ENCODE measurements at regions not wholly inside any gene's neighbourhood (a gene's known extent, or its start where the extent isn't known, plus 50 kb on each side); places are given as distances from the start of the nearest gene placed in this dataset.

DNA sequence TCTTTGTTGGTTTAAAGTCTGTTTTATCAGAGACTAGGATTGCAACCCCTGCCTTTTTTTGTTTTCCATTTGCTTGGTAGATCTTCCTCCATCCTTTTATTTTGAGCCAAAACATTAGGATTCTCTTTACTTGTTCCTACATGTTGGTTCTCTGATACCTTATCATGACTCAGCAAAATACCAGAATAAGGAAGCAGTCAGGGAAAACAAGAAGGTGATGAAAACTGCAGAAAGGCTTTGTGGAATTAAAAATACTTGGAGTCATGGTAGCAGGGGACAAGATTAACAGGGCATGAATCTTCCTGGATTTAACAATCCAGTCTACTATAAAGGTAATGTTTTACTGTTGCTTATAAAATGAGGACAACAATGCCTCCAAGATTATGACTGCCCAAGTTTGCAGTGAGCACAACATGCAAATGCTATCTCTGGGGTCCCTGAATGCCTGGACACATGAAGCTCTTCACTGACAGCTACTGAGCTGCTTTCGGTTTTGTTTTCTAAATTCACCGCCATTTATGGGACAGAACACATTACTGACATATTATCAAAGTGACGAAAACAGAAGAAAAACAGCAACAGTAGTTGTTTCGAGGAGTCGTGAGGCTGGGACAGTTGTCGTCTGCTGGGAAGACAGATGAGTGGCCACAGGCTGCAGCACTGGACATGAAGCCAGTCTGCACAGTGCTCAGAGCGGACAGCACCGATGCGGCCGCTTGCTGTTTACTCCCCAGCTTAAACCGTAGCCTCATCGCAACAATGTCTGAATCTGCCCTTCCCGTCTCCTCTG lies 174.5 kb upstream of the DKK2 start:
- TF ChIP-seq, protein P1, sequence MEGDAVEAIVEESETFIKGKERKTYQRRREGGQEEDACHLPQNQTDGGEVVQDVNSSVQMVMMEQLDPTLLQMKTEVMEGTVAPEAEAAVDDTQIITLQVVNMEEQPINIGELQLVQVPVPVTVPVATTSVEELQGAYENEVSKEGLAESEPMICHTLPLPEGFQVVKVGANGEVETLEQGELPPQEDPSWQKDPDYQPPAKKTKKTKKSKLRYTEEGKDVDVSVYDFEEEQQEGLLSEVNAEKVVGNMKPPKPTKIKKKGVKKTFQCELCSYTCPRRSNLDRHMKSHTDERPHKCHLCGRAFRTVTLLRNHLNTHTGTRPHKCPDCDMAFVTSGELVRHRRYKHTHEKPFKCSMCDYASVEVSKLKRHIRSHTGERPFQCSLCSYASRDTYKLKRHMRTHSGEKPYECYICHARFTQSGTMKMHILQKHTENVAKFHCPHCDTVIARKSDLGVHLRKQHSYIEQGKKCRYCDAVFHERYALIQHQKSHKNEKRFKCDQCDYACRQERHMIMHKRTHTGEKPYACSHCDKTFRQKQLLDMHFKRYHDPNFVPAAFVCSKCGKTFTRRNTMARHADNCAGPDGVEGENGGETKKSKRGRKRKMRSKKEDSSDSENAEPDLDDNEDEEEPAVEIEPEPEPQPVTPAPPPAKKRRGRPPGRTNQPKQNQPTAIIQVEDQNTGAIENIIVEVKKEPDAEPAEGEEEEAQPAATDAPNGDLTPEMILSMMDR (IDR thresholded peaks at IDR 0.05; ENCODE audit: insufficient read depth, low read length): no peak
- peak; percentile 66 for DNase-seq (ENCODE audit: low read depth)
- H3K4me3 ChIP-seq (ENCODE audit: low read depth, low read length): peak overlapping the region; percentile 58

DNA sequence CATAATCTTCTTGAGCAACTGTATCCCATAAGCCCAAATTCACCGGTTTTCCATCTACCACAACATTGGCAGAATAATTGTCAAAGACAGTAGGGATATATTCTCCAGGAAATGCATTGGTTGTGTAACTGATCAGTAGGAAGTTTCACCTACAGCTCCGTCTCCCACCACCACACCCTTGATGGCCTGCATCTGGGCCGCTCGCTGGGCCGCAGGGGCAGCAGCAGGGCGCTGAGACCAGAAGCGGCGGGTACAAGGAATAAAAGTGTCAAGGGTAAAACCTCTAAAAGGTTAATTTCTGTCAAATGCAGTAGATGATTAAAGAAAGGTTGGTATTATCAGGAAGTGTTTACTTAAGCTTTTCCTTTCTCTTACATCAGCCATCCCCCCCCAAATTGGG lies 167.6 kb upstream of the DKK2 start:
- TF ChIP-seq, protein P1 (IDR thresholded peaks at IDR 0.05; ENCODE audit: insufficient read depth, low read length): no peak
- no peak overlapping the region for H3K4me3 ChIP-seq (ENCODE audit: low read depth, low read length)
- no peak for DNase-seq (ENCODE audit: low read depth)

DNA sequence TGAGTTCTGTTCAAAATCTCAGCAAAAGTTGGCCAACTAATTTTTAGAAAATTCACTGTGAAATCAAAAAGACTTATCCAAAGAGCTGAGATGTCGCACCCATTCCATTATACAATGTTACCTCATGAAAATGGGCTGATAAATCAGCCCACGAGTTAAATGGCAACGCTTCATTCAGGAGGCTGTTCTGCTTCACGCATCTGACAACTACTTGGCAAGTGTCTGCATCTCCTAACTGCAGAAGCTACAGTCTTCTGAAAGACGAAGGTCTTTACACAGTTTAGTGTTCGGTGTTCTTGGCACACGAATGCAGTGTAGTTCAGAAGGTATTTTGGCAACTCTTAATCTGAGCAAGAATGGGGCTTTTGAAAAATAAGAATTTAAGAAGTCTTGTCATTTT lies 166.6 kb upstream of the DKK2 start:
- DNase-seq (ENCODE audit: low read depth): peak; percentile 58
- TF ChIP-seq, protein P1 (IDR thresholded peaks at IDR 0.05; ENCODE audit: insufficient read depth, low read length): no peak

DNA sequence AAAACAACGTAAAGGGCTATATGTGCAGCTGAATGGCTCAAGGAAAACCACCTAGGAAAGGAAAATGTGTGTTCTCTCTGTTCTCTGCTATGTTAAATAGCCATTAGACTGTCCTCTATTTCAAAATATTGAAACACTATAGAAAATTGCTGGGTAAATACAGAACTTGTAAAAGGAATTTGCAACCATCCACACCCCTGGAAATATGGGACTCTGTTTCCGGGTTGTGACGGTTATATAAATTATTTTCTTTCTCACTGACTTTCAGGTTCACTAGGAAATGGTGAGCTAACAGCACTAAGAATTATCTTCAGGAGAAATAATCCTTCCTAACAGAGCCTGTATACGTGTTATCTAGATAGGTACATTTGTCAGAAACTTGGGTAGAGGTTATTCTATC lies 161.0 kb upstream of the DKK2 start:
- TF ChIP-seq, protein P1 (IDR thresholded peaks at IDR 0.05; ENCODE audit: insufficient read depth, low read length): no peak
- no peak overlapping the region for H3K4me3 ChIP-seq (ENCODE audit: low read depth, low read length)

More for the DNA sequence above, 166.6 kb upstream of the DKK2 start:
- no peak overlapping the region for H3K4me3 ChIP-seq (ENCODE audit: low read depth, low read length)

DNA sequence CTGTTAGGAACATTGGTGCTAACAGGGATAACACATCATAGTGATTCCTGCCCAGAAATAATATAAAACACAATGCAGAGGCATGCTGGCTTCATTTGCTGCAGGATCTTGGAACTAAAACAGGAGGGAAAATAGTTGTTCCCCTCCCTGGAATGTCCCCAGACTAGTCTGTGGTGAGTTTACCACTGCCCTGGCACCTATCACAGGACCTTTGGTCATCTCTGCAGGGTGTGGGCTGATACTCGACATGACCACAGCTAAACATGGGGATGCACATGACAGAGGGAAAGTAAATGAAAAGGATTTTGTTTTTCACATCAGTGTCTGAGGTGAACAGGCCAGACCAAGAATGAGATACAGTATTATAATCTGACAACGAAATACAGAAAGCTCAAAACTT lies 160.2 kb upstream of the DKK2 start:
- no peak for DNase-seq (ENCODE audit: low read depth)
- TF ChIP-seq, protein P1 (IDR thresholded peaks at IDR 0.05; ENCODE audit: insufficient read depth, low read length): no peak
- H3K4me3 ChIP-seq (ENCODE audit: low read depth, low read length): no peak overlapping the region

More for the DNA sequence above, 161.0 kb upstream of the DKK2 start:
- DNase-seq (ENCODE audit: low read depth): no peak

DNA sequence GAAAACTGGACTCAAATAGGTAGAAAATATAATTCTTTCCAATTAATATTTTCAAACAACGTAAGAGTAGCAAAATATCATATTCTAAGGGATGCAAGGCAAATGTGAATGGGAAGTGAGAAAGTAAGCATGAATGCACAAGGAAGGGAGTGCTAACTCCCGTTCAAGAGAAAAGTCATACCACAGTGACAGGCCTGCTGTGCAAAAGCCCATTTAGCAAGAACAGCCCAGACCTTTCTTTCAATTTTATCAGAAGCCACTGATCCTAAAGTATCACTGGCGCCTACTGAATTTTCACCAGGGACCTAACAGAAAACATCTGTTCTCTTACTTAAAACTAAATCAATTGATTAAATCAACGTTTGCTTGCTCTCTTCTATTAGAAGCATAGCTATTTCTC lies 157.9 kb upstream of the DKK2 start:
- H3K4me3 ChIP-seq (ENCODE audit: low read depth, low read length): no peak overlapping the region
- TF ChIP-seq, protein P1 (IDR thresholded peaks at IDR 0.05; ENCODE audit: insufficient read depth, low read length): no peak
- no peak for DNase-seq (ENCODE audit: low read depth)

DNA sequence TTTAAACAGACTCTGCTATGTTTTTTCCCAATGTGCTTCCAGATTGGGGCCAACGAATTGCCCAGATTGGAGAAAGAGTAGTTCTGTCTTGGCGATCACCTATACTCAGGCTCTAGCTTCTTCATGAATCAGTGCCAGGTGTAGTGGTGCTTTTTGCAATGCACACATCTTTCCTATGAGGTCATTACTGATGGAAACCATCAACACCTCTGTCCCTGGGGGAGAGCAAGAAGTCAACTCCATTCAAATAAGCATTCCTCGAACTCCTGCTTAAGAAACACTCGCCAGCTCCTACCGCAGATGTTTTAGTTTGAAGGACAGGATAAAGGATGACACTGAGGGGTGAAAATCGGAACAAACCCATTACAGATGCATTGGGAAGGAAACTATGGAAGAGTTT lies 156.5 kb upstream of the DKK2 start:
- DNase-seq (ENCODE audit: low read depth): no peak
- no peak overlapping the region for H3K4me3 ChIP-seq (ENCODE audit: low read depth, low read length)
- TF ChIP-seq, protein P1 (IDR thresholded peaks at IDR 0.05; ENCODE audit: insufficient read depth, low read length): no peak
